SK-N-SH treated with all-trans-retinoic acid at 6 μM for 48 hours (cell line): ENCODE measurements at regions not wholly inside any gene's neighbourhood (a gene's known extent, or its start where the extent isn't known, plus 50 kb on each side); places are given as distances from the start of the nearest gene placed in this dataset.

Experiments
- ATAC-seq: fragments of 200-7000 bp; cut with Tn5 transposase; 3 replicates; pipeline ENCODE4 v1.9.1; 2020; ENCODE audit warnings: mild to moderate bottlenecking, moderate library complexity
- ARNTL ChIP-seq: fragments of 450-650 bp; formaldehyde crosslinking; IDR thresholded peaks from 2 replicates; pipeline ENCODE4 v1.5.0; 2020; ENCODE audit warnings: low read depth, mild to moderate bottlenecking, moderate library complexity, borderline replicate concordance
- BACH2 ChIP-seq: fragments of 250-450 bp; sonication (Bioruptor Pico); IDR thresholded peaks from 2 replicates; pipeline ENCODE4 v1.9.0; 2021; ENCODE audit warnings: mild to moderate bottlenecking, borderline replicate concordance
- CSDC2 ChIP-seq: fragments of 250-450 bp; sonication (Bioruptor Pico); IDR thresholded peaks from 2 replicates; pipeline ENCODE4 v1.5.0; 2020; ENCODE audit warnings: mild to moderate bottlenecking, moderate library complexity
- ESRRG ChIP-seq: fragments of 250-450 bp; sonication (Bioruptor Pico); IDR thresholded peaks from 2 replicates; pipeline ENCODE4 v1.6.1; 2021; ENCODE audit warnings: mild to moderate bottlenecking
- ISL1 ChIP-seq: fragments of 250-450 bp; sonication (Bioruptor Pico); IDR thresholded peaks from 2 replicates; pipeline ENCODE4 v2.1.2; 2022; ENCODE audit warnings: mild to moderate bottlenecking, moderate library complexity
- RARB ChIP-seq: fragments of 250-450 bp; sonication (Bioruptor Pico); IDR thresholded peaks from 2 replicates; pipeline ENCODE4 v1.8.0; 2021; ENCODE audit warnings: mild to moderate bottlenecking, moderate library complexity
- SNAI2 ChIP-seq: fragments of 250-450 bp; sonication (Bioruptor Pico); IDR thresholded peaks from 2 replicates; pipeline ENCODE4 v1.5.0; 2020; ENCODE audit warnings: mild to moderate bottlenecking, moderate library complexity
- TCF4 ChIP-seq: fragments of 250-450 bp; sonication (Bioruptor Pico); IDR thresholded peaks from 2 replicates; pipeline ENCODE4 v1.8.0; 2021; ENCODE audit warnings: mild to moderate bottlenecking, moderate library complexity, borderline replicate concordance
- TOX ChIP-seq: fragments of 250-450 bp; sonication (Bioruptor Pico); IDR thresholded peaks from 2 replicates; pipeline ENCODE4 v1.8.0; 2021; ENCODE audit warnings: mild to moderate bottlenecking, moderate library complexity, borderline replicate concordance
- ZC3H10 ChIP-seq: fragments of 250-450 bp; sonication (Bioruptor Pico); IDR thresholded peaks from 2 replicates; pipeline ENCODE4 v1.5.1; 2021; ENCODE audit warnings: mild to moderate bottlenecking, moderate library complexity
- ZFP3 ChIP-seq: fragments of 250-450 bp; sonication (Bioruptor Pico); IDR thresholded peaks from 2 replicates; pipeline ENCODE4 v1.5.0; 2020; ENCODE audit warnings: mild to moderate bottlenecking, moderate library complexity
- ZNF8 ChIP-seq: fragments of 450-650 bp; formaldehyde crosslinking; IDR thresholded peaks from 2 replicates; pipeline ENCODE4 v1.5.0; 2020; ENCODE audit warnings: mild to moderate bottlenecking, moderate library complexity
- TF ChIP-seq, protein P1 (sequence below): fragments of 250-450 bp; sonication (Bioruptor Pico); IDR thresholded peaks from 2 replicates; pipeline ENCODE4 v1.8.0; 2021; ENCODE audit warnings: low read depth, mild to moderate bottlenecking, moderate library complexity, borderline replicate concordance
- TF ChIP-seq, protein P2 (sequence below): fragments of 250-450 bp; sonication (Bioruptor Pico); IDR thresholded peaks from 2 replicates; pipeline ENCODE4 v1.5.0; 2020; ENCODE audit warnings: mild to moderate bottlenecking, moderate library complexity
- TF ChIP-seq, protein P3 (sequence below): fragments of 250-450 bp; sonication (Bioruptor Pico); IDR thresholded peaks from 2 replicates; pipeline ENCODE4 v1.8.0; 2020; ENCODE audit warnings: mild to moderate bottlenecking, moderate library complexity, borderline replicate concordance
- TF ChIP-seq, protein P4 (sequence below): fragments of 250-450 bp; sonication (Bioruptor Pico); IDR thresholded peaks from 2 replicates; pipeline ENCODE4 v1.5.1; 2020; ENCODE audit warnings: low read depth, mild to moderate bottlenecking, moderate library complexity
- TF ChIP-seq, protein P5 (sequence below): fragments of 250-450 bp; sonication (Bioruptor Pico); IDR thresholded peaks from 2 replicates; pipeline ENCODE4 v1.5.1; 2021; ENCODE audit warnings: mild to moderate bottlenecking, moderate library complexity

DNA sequence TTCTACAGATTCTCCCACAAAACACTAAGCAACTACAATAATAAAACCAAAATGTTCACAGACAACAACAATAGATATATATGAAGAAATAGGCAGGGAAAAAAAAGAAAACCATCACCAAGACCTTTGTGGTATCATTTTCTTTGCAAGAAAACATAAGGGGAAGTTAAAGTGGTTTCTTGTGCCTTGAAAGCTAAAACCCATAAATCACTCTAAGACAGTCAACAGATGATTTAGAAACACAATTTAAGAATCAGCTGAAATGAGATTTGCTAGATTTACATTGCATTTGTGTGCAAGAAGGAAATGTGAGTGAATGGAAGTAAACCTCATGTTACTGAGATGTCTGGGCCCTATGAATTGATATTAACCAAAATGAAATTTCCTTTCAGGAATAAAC, 1265.4 kb upstream of the GJE1 start:
- ATAC-seq = no peak
- no peak for TF ChIP-seq ZFP3
- no peak for TF ChIP-seq ISL1 (CRISPR knock-in tag)
- TF ChIP-seq ZC3H10 = no peak
- TF ChIP-seq, all 23 proteins: peak for 0

DNA sequence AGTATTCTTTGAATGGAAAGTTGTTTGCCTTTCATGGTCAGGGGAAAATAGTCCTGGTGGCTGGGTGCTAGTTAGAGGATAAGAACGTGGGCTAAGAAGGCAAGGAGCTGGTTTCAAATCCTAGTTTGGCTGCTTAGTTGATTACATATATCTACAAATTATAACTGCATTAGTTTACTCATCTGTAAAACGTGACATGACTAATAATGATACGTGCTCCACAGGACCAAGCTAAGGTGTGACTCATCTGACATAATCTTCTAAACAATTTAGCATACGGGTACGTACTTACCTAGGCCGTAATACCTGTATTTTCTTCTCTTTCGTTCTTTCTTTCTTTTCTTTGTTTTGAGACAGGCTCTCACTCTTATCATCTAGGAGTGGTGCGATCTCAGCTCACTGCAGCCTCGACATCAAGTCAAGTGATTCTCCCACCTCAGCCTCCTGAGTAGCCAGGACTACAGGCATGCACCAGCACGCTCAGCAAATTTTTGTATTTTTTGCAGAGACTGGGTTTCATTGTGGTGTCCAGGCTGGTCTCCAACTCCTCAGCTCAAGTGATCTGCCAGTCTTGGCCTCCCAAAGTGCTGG, 1274.2 kb upstream of the GJE1 start:
- TF ChIP-seq TCF4 (CRISPR knock-in tag) (no peak), BACH2 (CRISPR knock-in tag) (no peak), ZNF8 (CRISPR knock-in tag) (no peak), ESRRG (CRISPR knock-in tag) (no peak), ZC3H10 (no peak)
- TF ChIP-seq, protein P1, sequence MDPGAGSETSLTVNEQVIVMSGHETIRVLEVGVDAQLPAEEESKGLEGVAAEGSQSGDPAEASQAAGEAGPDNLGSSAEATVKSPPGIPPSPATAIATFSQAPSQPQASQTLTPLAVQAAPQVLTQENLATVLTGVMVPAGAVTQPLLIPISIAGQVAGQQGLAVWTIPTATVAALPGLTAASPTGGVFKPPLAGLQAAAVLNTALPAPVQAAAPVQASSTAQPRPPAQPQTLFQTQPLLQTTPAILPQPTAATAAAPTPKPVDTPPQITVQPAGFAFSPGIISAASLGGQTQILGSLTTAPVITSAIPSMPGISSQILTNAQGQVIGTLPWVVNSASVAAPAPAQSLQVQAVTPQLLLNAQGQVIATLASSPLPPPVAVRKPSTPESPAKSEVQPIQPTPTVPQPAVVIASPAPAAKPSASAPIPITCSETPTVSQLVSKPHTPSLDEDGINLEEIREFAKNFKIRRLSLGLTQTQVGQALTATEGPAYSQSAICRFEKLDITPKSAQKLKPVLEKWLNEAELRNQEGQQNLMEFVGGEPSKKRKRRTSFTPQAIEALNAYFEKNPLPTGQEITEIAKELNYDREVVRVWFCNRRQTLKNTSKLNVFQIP (CRISPR knock-in tag) = no peak
- TF ChIP-seq, protein P2, sequence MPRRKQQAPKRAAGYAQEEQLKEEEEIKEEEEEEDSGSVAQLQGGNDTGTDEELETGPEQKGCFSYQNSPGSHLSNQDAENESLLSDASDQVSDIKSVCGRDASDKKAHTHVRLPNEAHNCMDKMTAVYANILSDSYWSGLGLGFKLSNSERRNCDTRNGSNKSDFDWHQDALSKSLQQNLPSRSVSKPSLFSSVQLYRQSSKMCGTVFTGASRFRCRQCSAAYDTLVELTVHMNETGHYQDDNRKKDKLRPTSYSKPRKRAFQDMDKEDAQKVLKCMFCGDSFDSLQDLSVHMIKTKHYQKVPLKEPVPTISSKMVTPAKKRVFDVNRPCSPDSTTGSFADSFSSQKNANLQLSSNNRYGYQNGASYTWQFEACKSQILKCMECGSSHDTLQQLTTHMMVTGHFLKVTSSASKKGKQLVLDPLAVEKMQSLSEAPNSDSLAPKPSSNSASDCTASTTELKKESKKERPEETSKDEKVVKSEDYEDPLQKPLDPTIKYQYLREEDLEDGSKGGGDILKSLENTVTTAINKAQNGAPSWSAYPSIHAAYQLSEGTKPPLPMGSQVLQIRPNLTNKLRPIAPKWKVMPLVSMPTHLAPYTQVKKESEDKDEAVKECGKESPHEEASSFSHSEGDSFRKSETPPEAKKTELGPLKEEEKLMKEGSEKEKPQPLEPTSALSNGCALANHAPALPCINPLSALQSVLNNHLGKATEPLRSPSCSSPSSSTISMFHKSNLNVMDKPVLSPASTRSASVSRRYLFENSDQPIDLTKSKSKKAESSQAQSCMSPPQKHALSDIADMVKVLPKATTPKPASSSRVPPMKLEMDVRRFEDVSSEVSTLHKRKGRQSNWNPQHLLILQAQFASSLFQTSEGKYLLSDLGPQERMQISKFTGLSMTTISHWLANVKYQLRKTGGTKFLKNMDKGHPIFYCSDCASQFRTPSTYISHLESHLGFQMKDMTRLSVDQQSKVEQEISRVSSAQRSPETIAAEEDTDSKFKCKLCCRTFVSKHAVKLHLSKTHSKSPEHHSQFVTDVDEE = no peak
- peak; percentile 53 for ATAC-seq

DNA sequence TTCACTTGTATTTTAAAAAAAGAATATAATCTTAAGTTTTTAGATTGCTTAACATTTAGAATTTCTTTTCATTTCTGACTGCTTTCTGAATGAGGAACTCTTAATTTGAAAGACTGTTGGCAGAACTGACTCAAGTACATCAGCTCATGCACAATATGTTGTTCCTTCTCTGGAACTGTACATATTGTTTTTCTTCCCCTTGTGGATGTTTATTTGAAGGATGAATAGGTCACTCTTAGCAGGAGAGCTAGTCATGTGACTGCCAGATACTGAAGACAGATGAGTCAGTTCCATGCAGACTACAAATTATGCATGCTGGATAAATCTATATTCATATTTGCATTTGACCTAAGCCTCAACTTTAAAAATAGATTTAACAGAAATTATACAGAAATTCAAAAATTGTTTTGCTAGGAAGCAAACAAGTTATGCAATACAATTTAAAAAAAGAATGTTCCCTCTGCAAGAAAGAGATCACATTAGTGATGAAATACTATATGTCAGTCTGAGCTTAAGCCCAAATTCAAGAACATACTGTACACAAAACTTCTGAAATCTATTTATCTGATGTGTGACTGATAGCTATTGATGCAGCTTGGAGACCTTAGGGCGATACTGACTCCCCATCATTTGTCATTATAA, 1274.9 kb upstream of the GJE1 start:
- TF ChIP-seq CSDC2 (CRISPR knock-in tag) = no peak
- TF ChIP-seq SNAI2 (CRISPR knock-in tag) = no peak
- TF ChIP-seq ESRRG (CRISPR knock-in tag) = no peak
- no peak for TF ChIP-seq BACH2 (CRISPR knock-in tag)
- peak; percentile 89 for ATAC-seq

DNA sequence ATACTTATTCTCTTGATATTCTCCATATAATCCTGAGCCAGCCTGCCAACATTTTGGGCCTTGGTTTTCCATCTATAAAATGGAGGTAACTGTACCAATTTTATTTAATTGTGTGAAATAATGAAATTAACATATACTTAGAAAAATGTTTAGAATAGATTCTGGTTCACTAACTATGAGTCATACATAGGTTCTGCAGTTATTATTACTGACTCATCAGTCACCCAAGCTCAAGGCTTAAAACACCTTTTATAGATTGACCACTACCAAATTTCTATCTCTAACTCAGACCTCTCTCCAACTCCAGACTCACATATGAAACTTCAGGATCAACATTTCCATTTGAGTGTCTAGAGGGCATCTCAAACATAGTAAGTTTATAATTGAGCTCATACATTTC, 1277.2 kb upstream of the GJE1 start:
- no peak for TF ChIP-seq ESRRG (CRISPR knock-in tag)
- TF ChIP-seq, protein P1 (CRISPR knock-in tag) = no peak
- no peak for TF ChIP-seq TOX
- TF ChIP-seq, protein P3, sequence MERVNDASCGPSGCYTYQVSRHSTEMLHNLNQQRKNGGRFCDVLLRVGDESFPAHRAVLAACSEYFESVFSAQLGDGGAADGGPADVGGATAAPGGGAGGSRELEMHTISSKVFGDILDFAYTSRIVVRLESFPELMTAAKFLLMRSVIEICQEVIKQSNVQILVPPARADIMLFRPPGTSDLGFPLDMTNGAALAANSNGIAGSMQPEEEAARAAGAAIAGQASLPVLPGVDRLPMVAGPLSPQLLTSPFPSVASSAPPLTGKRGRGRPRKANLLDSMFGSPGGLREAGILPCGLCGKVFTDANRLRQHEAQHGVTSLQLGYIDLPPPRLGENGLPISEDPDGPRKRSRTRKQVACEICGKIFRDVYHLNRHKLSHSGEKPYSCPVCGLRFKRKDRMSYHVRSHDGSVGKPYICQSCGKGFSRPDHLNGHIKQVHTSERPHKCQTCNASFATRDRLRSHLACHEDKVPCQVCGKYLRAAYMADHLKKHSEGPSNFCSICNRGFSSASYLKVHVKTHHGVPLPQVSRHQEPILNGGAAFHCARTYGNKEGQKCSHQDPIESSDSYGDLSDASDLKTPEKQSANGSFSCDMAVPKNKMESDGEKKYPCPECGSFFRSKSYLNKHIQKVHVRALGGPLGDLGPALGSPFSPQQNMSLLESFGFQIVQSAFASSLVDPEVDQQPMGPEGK (CRISPR knock-in tag) = no peak
- no peak for TF ChIP-seq ARNTL (CRISPR knock-in tag)
- TF ChIP-seq, all 23 proteins: peak for 0

DNA sequence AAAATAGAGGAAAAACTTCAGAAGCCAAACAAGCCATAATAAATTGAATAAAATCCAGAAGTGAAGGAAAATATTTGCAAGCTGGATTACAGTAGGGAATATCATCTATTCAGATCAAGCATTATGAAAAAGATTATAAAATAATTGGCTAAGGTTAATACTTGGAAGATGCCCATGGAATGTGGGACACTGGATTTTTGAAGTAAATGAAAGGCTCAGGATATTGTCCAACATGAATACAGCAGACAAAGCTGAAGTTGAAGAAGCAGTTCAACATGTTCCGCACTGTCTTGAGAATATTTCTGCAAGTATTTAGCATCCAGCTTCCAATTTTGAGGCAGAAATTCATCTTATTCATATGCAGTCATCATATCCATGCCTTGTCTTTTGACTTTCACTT, 1278.4 kb upstream of the GJE1 start:
- ATAC-seq = no peak
- TF ChIP-seq CSDC2 (CRISPR knock-in tag) (no peak), RARB (no peak), ZC3H10 (no peak), ESRRG (CRISPR knock-in tag) (no peak), ISL1 (CRISPR knock-in tag) (no peak), BACH2 (CRISPR knock-in tag) (no peak), ARNTL (CRISPR knock-in tag) (no peak)
- TF ChIP-seq, protein P4, sequence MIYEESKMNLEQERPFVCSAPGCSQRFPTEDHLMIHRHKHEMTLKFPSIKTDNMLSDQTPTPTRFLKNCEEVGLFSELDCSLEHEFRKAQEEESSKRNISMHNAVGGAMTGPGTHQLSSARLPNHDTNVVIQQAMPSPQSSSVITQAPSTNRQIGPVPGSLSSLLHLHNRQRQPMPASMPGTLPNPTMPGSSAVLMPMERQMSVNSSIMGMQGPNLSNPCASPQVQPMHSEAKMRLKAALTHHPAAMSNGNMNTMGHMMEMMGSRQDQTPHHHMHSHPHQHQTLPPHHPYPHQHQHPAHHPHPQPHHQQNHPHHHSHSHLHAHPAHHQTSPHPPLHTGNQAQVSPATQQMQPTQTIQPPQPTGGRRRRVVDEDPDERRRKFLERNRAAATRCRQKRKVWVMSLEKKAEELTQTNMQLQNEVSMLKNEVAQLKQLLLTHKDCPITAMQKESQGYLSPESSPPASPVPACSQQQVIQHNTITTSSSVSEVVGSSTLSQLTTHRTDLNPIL (CRISPR knock-in tag) = no peak
- TF ChIP-seq, protein P5, sequence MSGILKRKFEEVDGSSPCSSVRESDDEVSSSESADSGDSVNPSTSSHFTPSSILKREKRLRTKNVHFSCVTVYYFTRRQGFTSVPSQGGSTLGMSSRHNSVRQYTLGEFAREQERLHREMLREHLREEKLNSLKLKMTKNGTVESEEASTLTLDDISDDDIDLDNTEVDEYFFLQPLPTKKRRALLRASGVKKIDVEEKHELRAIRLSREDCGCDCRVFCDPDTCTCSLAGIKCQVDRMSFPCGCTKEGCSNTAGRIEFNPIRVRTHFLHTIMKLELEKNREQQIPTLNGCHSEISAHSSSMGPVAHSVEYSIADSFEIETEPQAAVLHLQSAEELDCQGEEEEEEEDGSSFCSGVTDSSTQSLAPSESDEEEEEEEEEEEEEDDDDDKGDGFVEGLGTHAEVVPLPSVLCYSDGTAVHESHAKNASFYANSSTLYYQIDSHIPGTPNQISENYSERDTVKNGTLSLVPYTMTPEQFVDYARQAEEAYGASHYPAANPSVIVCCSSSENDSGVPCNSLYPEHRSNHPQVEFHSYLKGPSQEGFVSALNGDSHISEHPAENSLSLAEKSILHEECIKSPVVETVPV (CRISPR knock-in tag) = no peak
- TF ChIP-seq, protein P2 = no peak

More for the DNA sequence above, 1277.2 kb upstream of the GJE1 start:
- ATAC-seq = no peak
